SU-DHL-6 (cell line): ENCODE measurements at regions not wholly inside any gene's neighbourhood (a gene's known extent, or its start where the extent isn't known, plus 50 kb on each side); places are given as distances from the start of the nearest gene placed in this dataset.

ENCODE experiments used
- H2AFZ ChIP-seq: fragments of 200-600 bp; sonication (generic); 2 replicates; pipeline ENCODE4 v1.6.1; 2014; ENCODE audit warnings: low read depth, mild to moderate bottlenecking, moderate library complexity, mixed read lengths, antibody characterized with exemption, low read length; ENCODE audit not compliant: severe bottlenecking
- H3F3A ChIP-seq: fragments of 200-600 bp; shearing (Covaris generic); 2 replicates; pipeline ENCODE4 v1.6.0; 2016; ENCODE audit warnings: antibody characterized with exemption, mild to moderate bottlenecking; ENCODE audit not compliant: insufficient read depth
- H3K27ac ChIP-seq: fragments of 200-600 bp; sonication (generic); 2 replicates; pipeline ENCODE4 v1.5.1; 2016; ENCODE audit warnings: low read depth, mild to moderate bottlenecking, low read length, moderate library complexity, mixed read lengths
- H3K27me3 ChIP-seq: fragments of 200-600 bp; sonication (generic), shearing (Covaris generic); 2 replicates; pipeline ENCODE4 v1.6.0; 2014; ENCODE audit warnings: mild to moderate bottlenecking, low read length
- H3K36me3 ChIP-seq: fragments of 200-600 bp; sonication (generic); 2 replicates; pipeline ENCODE4 v1.6.1; 2014; ENCODE audit warnings: mild to moderate bottlenecking, low read length, mixed read lengths
- H3K4me2 ChIP-seq: fragments of 300-600, 200-600 bp; shearing (Covaris generic), sonication (generic); 2 replicates; pipeline ENCODE4 v1.6.0; 2014; ENCODE audit warnings: low read length, low read depth, mild to moderate bottlenecking; ENCODE audit not compliant: poor library complexity, severe bottlenecking
- H3K4me3 ChIP-seq: fragments of 200-600 bp; sonication (generic); 2 replicates; pipeline ENCODE4 v1.5.1; 2014; ENCODE audit warnings: antibody characterized with exemption, low read length, mild to moderate bottlenecking, mixed read lengths; ENCODE audit not compliant: insufficient read depth, poor library complexity, severe bottlenecking
- H3K79me2 ChIP-seq: fragments of 200-600 bp; sonication (generic); 2 replicates; pipeline ENCODE4 v1.6.1; 2014; ENCODE audit warnings: mild to moderate bottlenecking, low read length, moderate library complexity; ENCODE audit not compliant: insufficient read depth
- H3K9ac ChIP-seq: fragments of 200-600 bp; sonication (generic); 2 replicates; pipeline ENCODE4 v1.7.0; 2014; ENCODE audit warnings: mild to moderate bottlenecking, low read length
- H3K9me2 ChIP-seq: fragments of 200-600 bp; sonication (generic); replicated peaks from 2 replicates; pipeline ENCODE4 v1.6.1; 2014; ENCODE audit warnings: low read length; ENCODE audit not compliant: insufficient read depth
- H3K9me3 ChIP-seq: fragments of 200-600 bp; sonication (generic); 2 replicates; pipeline ENCODE4 v1.6.1; 2014; ENCODE audit warnings: low read length, mixed read lengths; ENCODE audit not compliant: insufficient read depth
- H4K20me1 ChIP-seq: fragments of 200-600 bp; sonication (generic); 2 replicates; pipeline ENCODE4 v1.6.1; 2014; ENCODE audit warnings: low read depth, mild to moderate bottlenecking, antibody characterized with exemption, low read length, moderate library complexity, mixed read lengths
- CTCF ChIP-seq: fragments of 200-600 bp; sonication (generic); IDR thresholded peaks from one replicate; pipeline ENCODE4 v1.5.1; 2017; ENCODE audit warnings: antibody characterized with exemption, mild to moderate bottlenecking, low read length, moderate library complexity; ENCODE audit not compliant: insufficient read depth, poor library complexity, severe bottlenecking
- EZH2phosphoT487 ChIP-seq: fragments of 200-600 bp; sonication (generic), shearing (Covaris generic); conservative IDR thresholded peaks from 2 replicates; pipeline ENCODE4 v1.6.1; 2018; ENCODE audit warnings: mild to moderate bottlenecking, antibody characterized with exemption, low read length, moderate library complexity, mixed read lengths

- Histone ChIP-seq H3K36me3 (no peaks in the 10 kb centered on the region), H3K9me3 (no peaks in the 10 kb centered on the region), H3K9ac (no peak overlapping the region), H3K27ac (no peak overlapping the region), H3K79me2 (no peaks in the 10 kb centered on the region), H3K27me3 (no peaks in the 10 kb centered on the region), H3K4me2 (no peak overlapping the region), H3F3A (no peaks in the 10 kb centered on the region), H4K20me1 (no peaks in the 10 kb centered on the region), H2AFZ (no peak overlapping the region), H3K9me2 (no peaks in the 10 kb centered on the region), H3K4me3 (no peak overlapping the region)
- TF ChIP-seq EZH2phosphoT487: no peak
- TF ChIP-seq CTCF: no peak
Measured at GRCh38 chr2:145635706-145636427, 1115.9 kb upstream of the ZEB2 start.

- TF ChIP-seq EZH2phosphoT487: no peak
- no peak for TF ChIP-seq CTCF
- no peaks in the 10 kb centered on the region for H3K36me3 ChIP-seq
- no peak overlapping the region for H3K4me2 ChIP-seq
- H3K9me2 ChIP-seq: no peaks in the 10 kb centered on the region
- H3K9ac ChIP-seq: no peak overlapping the region
- no peak overlapping the region for H3K27ac ChIP-seq
- H3K27me3 ChIP-seq: no peaks in the 10 kb centered on the region
- H3K9me3 ChIP-seq: no peaks in the 10 kb centered on the region
- H4K20me1 ChIP-seq: no peaks in the 10 kb centered on the region
- no peaks in the 10 kb centered on the region for H3F3A ChIP-seq
- H3K4me3 ChIP-seq: no peak overlapping the region
- no peaks in the 10 kb centered on the region for H3K79me2 ChIP-seq
- no peak overlapping the region for H2AFZ ChIP-seq
Measured at GRCh38 chr2:145631561-145631960, 1111.6 kb upstream of the ZEB2 start.

- Histone ChIP-seq H4K20me1 (no peaks in the 10 kb centered on the region), H3K79me2 (no peaks in the 10 kb centered on the region), H3K36me3 (no peaks in the 10 kb centered on the region), H3K27ac (no peak overlapping the region), H3K4me3 (no peak overlapping the region), H2AFZ (no peak overlapping the region), H3K9me2 (no peaks in the 10 kb centered on the region), H3K9me3 (no peaks in the 10 kb centered on the region), H3F3A (no peaks in the 10 kb centered on the region), H3K9ac (no peak overlapping the region), H3K27me3 (no peaks in the 10 kb centered on the region), H3K4me2 (no peak overlapping the region)
- TF ChIP-seq CTCF (no peak), EZH2phosphoT487 (no peak)
Measured at GRCh38 chr2:145626301-145626700, 1106.4 kb upstream of the ZEB2 start.
